Caki2 (cell line): ENCODE measurements at regions not wholly inside any gene's neighbourhood (a gene's known extent, or its start where the extent isn't known, plus 50 kb on each side); places are given as distances from the start of the nearest gene placed in this dataset.

ENCODE experiments used
- DNase-seq: peaks from one replicate; pipeline ENCODE4 v3.0.0-alpha.2; 2015; ENCODE audit warnings: low read depth
- in situ Hi-C: cut with HindIII; loops from 2 replicates; pipeline ENCODE4 v1.10.0; 2016; ENCODE audit warnings: low sequenced_read_pairs, low pct_unique_long_range_greater_than_20kb, mixed read lengths

DNA sequence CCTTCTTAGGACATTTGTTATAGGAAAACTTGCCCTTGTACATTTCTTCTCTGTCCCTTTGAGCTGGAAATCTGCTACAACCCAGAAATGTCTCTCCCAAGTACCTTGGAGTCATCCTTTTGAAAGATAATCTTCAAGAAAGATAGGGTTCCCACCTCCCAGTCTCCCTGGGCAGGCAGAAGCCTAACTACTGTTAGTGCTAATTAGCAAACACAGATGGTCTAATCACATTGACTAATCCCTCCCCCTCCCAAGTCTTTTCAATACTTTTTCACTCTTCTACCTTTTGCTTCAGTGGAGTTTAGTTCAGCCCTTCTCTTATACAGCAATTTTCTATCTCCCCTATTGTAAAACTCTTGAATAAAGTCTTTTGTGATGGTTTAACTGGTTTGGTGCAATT is 129.8 kb upstream of the PPFIA2 start:
- in situ Hi-C loops, result no loop called here
- no peak for DNase-seq

GRCh38 chr12:81888106-81888740 is 129.1 kb upstream of the PPFIA2 start:
- peak; percentile 93 for DNase-seq
- in situ Hi-C loops, result no loop called here

DNA sequence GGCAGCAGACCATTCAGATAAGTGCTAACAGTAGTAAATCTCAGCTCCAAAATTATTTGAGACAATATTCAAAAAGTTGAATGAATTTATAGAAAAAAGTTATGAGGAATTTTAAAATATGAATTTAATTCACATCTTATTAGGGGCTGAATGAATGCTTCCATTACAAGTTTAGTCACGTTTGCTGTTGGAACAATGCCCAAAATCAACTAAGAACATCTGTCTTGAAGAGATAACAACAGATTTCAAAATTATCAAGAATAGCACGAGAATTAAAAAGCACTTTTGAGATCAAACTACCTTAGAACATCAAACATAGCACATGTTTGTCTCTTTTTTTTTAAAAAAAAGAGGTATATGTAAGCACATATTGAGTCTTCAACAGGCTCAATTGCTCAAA is 115.4 kb upstream of the PPFIA2 start:
- DNase-seq, result no peak
- in situ Hi-C loops, result no loop called here

DNA sequence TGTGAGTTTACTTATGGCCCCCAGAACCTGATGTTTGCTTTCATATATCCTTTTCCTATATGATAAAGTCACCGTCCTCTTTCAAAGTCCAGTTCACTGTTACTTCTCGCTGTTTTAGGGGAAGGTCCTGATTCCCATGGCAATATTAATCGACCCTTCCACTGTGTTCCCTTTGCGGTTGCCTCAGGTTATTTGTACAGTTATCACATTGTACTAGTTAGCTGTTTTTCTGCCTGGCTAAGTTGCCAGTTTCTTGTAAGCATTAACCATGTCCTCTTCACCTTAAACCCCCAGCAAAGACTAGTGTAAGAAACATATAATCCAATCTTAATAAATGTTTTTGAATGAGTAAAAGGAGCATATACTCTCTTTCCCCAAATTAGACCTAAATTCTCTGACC is 115.0 kb upstream of the PPFIA2 start:
- peak; percentile 51 for DNase-seq
- in situ Hi-C loops, result no loop called here

GRCh38 chr12:81872400-81872799 is 113.2 kb upstream of the PPFIA2 start:
- in situ Hi-C loops, result no loop called here
- DNase-seq, result no peak

DNA sequence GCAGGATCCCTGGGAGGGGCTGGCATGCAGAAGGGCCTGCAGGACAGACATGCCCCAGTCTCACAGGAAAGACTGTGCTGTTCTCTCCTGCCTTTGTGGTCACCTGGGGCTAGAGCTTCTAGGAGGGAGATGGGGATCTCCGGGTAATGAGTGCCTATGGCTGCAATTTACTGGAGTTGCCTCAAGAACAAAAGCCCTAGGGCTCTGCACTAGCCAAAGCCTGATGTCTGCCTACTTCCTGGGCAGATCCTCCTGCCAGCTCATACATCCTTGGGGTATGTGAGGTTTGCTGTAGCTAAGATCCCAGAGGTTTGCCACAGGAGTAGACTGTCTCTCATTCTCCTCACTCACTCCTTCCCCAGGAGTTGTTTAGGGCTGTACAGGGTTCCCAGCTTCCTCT is 106.9 kb upstream of the PPFIA2 start:
- no peak for DNase-seq
- in situ Hi-C loops, result no loop called here

DNA sequence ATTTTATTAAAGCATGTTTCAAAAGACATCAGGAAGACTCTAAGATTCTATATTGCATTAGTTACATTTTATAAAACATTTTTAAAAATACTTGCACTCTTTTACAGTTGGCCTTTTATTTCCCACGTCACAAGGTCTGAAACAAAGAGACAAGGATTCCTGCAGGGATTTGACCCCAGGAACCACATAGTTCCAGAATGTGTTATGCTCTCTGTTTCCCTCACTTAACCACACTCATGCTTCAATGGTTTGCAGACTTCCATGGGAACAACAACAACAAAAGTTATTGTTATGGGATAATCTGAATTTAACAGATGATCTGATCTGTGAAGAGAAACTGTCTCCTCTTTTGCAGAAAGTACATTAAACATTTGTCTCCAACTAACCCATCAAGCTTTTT is 104.3 kb upstream of the PPFIA2 start:
- peak; percentile 79 for DNase-seq
- in situ Hi-C loops, result no loop called here

DNA sequence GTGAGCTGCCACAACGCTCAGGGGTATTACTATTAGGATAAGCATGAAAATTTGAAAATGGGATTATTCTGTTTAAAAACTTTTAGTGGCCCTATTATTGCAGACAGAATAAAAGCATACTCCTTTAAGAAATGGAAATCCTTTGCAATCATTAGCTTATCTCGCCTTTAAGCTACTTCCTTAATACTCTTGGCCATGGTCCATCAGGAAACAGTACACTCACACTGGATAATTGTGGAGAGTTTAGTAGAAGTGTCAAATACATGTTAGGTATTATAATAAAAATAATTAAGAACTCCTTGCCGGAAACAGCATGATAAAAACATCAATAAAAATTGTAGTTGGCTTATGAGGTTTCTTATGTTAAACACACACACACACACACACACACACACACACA is 100.4 kb upstream of the PPFIA2 start:
- in situ Hi-C loops, result no loop called here
- DNase-seq, result peak; percentile 59

DNA sequence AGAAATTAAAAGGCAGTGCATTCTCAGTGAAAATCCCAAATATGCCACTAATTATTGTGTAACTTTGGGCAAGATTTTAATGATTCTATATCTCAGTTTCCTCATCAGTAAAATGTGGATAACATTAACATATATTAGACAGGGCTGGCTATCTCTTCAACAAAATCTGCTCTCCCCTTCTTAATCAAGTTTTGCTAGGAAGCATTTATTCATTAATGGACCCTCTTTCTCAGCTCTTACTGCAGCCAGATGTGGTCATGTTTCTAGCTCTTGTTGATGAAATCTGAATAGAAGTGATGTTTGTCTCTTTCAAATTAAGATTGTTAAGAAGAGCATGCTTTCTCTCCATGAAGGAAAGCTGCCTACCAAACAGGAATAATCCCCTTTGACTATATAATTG is 84.4 kb upstream of the PPFIA2 start:
- DNase-seq, result no peak
- in situ Hi-C loops, result no loop called here

DNA sequence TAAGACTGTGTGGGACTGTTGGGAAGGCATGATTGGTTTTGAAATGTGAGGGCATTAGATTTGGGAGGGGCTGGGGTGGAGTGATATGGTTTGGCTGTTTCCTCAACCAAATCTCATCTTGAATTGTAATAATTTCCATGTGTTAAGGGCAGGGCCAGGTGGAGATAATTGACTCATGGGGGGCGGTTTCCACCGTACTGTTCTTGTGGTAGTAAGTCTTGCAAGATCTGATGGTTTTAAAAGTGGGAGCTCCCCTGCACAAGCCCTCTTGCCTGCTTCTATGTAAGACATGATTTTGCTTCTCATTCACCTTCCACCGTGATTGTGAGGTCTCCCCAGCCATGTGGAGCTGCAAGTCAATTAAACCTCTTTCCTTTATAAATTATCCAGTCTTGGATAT is 76.6 kb upstream of the PPFIA2 start:
- DNase-seq, result no peak
- in situ Hi-C loops, result no loop called here

- in situ Hi-C loops, result no loop called here
- peak; percentile 78 for DNase-seq
These were observed 61.0 kb upstream of the PPFIA2 start for GRCh38 chr12:81819991-81820633.

GRCh38 chr12:81815611-81816010 is 56.5 kb upstream of the PPFIA2 start:
- no peak for DNase-seq
- in situ Hi-C loops, result no loop called here

DNA sequence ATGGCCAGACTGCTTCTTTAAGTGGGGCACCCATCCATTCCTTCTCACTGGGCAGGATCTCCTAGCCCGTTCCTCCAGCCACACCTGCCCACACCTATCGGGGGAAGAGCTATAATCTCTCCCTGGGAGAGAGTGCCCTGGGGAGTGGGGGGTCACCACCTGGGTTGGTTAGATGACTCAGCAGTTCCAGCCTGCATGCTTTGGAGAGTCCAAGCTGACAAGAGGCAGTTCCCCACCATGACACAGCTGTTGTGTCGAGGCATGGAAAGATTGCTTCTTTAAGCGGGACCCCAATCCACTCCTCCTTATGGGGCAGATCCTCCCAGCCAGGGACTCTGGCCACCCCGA is 52.6 kb upstream of the PPFIA2 start:
- DNase-seq, result no peak
- in situ Hi-C loops, result no loop called here

DNA sequence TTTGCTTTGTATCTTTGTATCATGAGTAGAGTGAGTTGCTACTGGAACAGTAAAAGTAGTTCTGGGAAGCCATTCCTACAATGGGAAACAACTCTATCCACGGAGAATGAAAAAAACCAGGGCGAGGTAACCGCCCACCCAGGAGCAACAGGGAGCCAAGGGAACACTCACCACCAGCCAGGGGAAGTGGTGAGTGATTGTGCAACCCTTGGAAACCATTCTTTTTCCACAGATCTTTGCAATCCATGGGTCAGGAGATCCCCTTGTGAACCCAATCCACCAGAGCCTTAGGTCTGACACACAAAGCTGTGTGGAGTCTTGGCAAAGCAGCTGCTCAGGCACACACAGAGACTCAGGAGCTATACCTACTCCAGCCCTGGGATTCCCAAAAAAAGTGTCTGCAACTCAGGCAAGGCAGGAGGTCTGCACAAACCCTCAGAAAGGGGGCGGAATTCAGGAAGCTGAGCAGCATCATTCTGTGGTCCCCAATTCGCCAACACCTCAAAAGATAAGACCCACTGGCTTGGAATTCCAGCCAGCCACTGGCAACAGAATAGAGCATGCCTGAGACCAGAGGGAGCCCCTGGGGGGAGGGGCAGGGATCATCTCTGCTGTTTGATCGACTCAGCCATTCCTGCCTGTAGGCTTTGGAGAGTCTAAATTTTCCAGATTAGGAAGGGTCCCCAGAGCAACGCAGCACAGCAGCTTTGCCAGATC is 52.1 kb upstream of the PPFIA2 start:
- DNase-seq, result no peak
- in situ Hi-C loops, result no loop called here

- DNase-seq, result no peak
- in situ Hi-C loops, result no loop called here
These were observed 50.9 kb upstream of the PPFIA2 start for GRCh38 chr12:81809829-81810595.

DNA sequence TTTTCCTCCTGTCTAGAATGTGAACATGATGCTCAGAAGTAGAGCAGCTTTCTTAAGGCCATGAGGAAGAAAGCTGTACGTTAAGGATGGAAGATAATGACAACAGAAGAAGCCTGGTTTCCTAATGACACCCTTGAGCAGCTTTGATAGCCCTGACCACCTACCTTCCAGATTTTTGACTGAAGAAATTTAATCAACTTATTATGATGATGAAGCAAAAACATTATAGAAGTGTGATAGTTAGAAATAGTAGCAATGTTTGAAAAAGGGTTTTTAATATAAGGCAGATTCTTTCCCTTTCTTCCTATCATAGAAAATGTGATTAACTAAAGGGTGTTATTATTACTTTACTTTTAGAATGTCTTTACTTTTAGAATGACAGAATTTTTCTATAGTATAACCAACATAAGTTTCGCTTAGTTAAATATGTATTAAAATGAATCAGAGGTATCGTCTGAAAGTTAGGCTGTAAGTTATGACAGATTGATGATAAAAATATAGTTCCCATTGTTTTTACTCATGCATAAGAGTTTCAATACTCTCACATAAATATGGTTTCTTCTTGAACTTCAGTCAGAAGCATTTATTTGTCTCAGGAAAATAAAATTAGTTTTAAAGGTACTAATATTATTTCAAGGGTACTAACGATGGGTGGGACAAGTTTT is 50.1 kb upstream of the PPFIA2 start:
- DNase-seq, result no peak
- in situ Hi-C loops, result no loop called here
